ENCODE measurements at regions not wholly inside any gene's neighbourhood (a gene's known extent, or its start where the extent isn't known, plus 50 kb on each side); places are given as distances from the start of the nearest gene placed in this dataset.
"Not testable (repeated sequence)": the region's sequence is repeated elsewhere in the genome, so short reads cannot be mapped to it uniquely, and the experiment has no call there.

DNA sequence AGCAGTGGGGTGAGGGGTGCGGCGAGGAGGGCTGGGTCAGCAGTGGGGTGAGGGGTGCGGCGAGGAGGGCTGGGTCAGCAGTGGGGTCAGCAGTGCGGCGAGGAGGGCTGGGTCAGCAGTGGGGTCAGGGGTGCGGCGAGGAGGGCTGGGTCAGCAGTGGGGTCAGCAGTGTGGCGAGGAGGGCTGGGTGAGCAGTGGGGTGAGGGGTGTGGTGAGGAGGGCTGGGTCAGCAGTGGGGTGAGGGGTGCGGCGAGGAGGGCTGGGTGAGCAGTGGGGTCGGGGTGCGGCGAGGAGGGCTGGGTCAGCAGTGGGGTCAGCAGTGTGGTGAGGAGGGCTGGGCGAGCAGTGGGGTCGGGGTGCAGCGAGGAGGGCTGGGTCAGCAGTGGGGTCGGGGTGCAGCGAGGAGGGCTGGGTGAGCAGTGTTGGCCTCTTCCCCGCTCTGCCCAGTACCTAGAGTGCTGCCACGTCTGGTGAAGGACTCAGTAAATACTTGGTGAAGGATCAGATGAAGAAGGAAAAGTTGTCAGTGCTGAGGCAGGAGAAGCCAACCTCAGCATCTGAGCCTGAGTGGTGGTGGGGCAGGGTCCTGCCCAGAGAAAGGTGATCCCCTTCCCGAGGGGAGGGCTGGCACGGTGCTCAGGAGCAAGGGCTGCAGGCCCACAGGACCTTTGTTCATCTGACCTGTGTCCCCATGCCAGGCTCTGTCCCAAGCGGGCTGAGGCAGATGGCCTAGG lies 93.9 kb downstream of the METRNL start:
- 87 to 99% methylated on average over 8 to 15 of the region's 24 CpGs for WGBS, 2 experiments (ENCODE audit: insufficient coverage in 1 of 2, insufficient read length in 1 of 2)
- H3K4me1 Mint-ChIP-seq = peaks cover 12% of the 10 kb centered on the region

DNA sequence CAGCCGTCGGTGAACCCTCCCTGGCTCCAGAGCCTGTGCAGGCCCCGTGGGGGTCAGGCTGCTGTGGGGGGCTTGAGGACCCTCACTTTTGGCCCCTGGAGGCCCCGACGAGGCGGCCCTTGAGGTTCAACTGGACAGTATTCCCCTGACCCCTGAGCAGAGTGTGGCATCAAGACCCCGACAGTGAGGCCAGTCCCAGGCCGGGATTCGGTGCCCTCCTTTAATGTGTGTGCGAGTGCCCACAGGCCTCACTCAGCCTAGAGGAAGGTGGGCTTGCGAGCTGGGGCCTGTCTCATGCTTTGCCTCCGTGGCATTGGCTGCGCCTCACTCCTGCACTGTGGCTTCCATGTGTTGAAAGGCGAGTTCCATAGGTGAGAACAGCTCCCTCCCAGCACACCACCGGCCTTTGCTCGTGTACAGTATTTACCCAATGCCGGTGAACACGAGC lies 94.5 kb downstream of the METRNL start:
- H3K4me3 Mint-ChIP-seq = no peak overlapping the region
- Histone ChIP-seq H3K4me1 (ENCODE audit: control insufficient read depth, insufficient read depth, low read length) (peaks cover 4% of the 10 kb centered on the region), H3K27ac (ENCODE audit: low read depth, low read length) (no peak overlapping the region), H3K9me3 (ENCODE audit: control insufficient read depth, low read length) (no peaks in the 10 kb centered on the region), H3K27me3 (ENCODE audit: control insufficient read depth, insufficient read depth, low read length, poor library complexity, severe bottlenecking) (no peaks in the 10 kb centered on the region), H3K9ac (ENCODE audit: extremely low read depth, low read length, poor library complexity, severe bottlenecking) (no peak overlapping the region), H3K4me3 (ENCODE audit: low read length) (no peak overlapping the region), H3K36me3 (ENCODE audit: control insufficient read depth, insufficient read depth, low read length) (no peaks in the 10 kb centered on the region)
- H3K27me3 Mint-ChIP-seq (ENCODE audit: insufficient read depth) = peaks cover 4% of the 10 kb centered on the region
- H3K4me1 Mint-ChIP-seq = peaks cover 12% of the 10 kb centered on the region
- no peaks in the 10 kb centered on the region for H3K9me3 Mint-ChIP-seq
- no peak overlapping the region for H3K27ac Mint-ChIP-seq
- DNase-seq = peak; percentile 59
- 92 to 94% methylated on average over 11 to 18 of the region's 18 CpGs for WGBS, 2 experiments (ENCODE audit: insufficient coverage in 1 of 2, insufficient read length in 1 of 2)
- TF ChIP-seq, protein P1, sequence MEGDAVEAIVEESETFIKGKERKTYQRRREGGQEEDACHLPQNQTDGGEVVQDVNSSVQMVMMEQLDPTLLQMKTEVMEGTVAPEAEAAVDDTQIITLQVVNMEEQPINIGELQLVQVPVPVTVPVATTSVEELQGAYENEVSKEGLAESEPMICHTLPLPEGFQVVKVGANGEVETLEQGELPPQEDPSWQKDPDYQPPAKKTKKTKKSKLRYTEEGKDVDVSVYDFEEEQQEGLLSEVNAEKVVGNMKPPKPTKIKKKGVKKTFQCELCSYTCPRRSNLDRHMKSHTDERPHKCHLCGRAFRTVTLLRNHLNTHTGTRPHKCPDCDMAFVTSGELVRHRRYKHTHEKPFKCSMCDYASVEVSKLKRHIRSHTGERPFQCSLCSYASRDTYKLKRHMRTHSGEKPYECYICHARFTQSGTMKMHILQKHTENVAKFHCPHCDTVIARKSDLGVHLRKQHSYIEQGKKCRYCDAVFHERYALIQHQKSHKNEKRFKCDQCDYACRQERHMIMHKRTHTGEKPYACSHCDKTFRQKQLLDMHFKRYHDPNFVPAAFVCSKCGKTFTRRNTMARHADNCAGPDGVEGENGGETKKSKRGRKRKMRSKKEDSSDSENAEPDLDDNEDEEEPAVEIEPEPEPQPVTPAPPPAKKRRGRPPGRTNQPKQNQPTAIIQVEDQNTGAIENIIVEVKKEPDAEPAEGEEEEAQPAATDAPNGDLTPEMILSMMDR (conservative IDR thresholded peaks at IDR 0.05) = no peak
- H3K36me3 Mint-ChIP-seq (ENCODE audit: low read depth) = no peaks in the 10 kb centered on the region

More for the DNA sequence above, 93.9 kb downstream of the METRNL start:
- H3K36me3 Mint-ChIP-seq (ENCODE audit: low read depth); H3K9ac ChIP-seq (ENCODE audit: extremely low read depth, low read length, poor library complexity, severe bottlenecking); H3K9me3 ChIP-seq (ENCODE audit: control insufficient read depth, low read length); H3K27me3 ChIP-seq (ENCODE audit: control insufficient read depth, insufficient read depth, low read length, poor library complexity, severe bottlenecking); H3K4me1 ChIP-seq (ENCODE audit: control insufficient read depth, insufficient read depth, low read length); H3K4me3 Mint-ChIP-seq; H3K36me3 ChIP-seq (ENCODE audit: control insufficient read depth, insufficient read depth, low read length); H3K27ac ChIP-seq (ENCODE audit: low read depth, low read length); H3K4me3 ChIP-seq (ENCODE audit: low read length); H3K9me3 Mint-ChIP-seq; H3K27me3 Mint-ChIP-seq (ENCODE audit: insufficient read depth); H3K27ac Mint-ChIP-seq: not testable (repeated sequence)
- peak; percentile 49 for DNase-seq

DNA sequence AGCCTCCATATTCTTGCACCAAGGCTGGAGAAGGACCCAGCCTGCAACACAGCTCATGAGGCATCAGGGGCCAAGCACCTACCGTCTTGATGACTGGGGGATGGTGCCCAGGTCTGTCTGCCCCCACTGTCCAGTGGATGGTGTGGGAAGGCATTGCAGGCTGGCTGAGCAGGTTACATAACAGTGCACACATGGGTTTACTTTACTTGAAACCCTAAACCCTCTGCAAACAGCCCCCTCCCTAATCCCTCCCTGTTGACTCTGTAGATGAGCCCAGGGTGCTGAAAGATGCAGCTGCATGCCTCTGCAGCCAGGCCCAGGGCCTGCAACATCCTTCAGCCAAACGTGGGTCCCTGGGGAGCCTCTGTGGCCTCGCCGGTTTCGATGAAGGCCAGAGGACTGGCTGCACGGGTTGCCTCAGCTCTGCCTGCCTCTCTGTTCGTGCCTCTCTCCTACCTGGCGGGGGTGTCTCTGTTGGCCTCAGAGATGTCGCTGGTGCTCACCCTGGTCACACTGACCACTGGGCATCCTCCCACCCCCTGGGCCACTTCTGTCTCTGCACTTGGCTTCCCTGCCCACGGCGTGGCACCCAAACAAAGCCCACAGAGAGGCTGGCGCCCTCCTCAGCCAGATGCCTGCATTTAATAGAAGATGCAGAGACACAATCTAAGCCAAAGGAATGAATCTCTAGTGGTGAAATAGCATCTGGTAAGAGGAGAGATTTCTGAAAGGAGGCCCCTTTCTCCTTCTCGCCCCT lies 95.1 kb downstream of the METRNL start:
- H3K36me3 ChIP-seq (ENCODE audit: control insufficient read depth, insufficient read depth, low read length) = no peaks in the 10 kb centered on the region
- H3K4me1 ChIP-seq (ENCODE audit: control insufficient read depth, insufficient read depth, low read length) = peaks cover 4% of the 10 kb centered on the region
- no peak overlapping the region for H3K4me3 Mint-ChIP-seq
- no peaks in the 10 kb centered on the region for H3K27me3 ChIP-seq (ENCODE audit: control insufficient read depth, insufficient read depth, low read length, poor library complexity, severe bottlenecking)
- TF ChIP-seq, protein P1 (conservative IDR thresholded peaks at IDR 0.05) = peak; percentile 28
- no peaks in the 10 kb centered on the region for H3K36me3 Mint-ChIP-seq (ENCODE audit: low read depth)
- no peak for DNase-seq
- WGBS, 2 experiments (ENCODE audit: insufficient coverage in 1 of 2, insufficient read length in 1 of 2) = 80 to 86% methylated on average over 13 of the region's 13 CpGs
- no peaks in the 10 kb centered on the region for H3K9me3 Mint-ChIP-seq
- no peaks in the 10 kb centered on the region for H3K9me3 ChIP-seq (ENCODE audit: control insufficient read depth, low read length)
- no peak overlapping the region for H3K4me3 ChIP-seq (ENCODE audit: low read length)
- peaks cover 1% of the 10 kb centered on the region for H3K27me3 Mint-ChIP-seq (ENCODE audit: insufficient read depth)
- no peak overlapping the region for H3K27ac Mint-ChIP-seq
- H3K27ac ChIP-seq (ENCODE audit: low read depth, low read length) = no peak overlapping the region
- peaks cover 12% of the 10 kb centered on the region for H3K4me1 Mint-ChIP-seq
- H3K9ac ChIP-seq (ENCODE audit: extremely low read depth, low read length, poor library complexity, severe bottlenecking) = no peak overlapping the region

Measured in endodermal cell (in vitro differentiated cells).